HL-60 (cell line): ENCODE measurements at regions not wholly inside any gene's neighbourhood (a gene's known extent, or its start where the extent isn't known, plus 50 kb on each side); places are given as distances from the start of the nearest gene placed in this dataset.
"Not testable (repeated sequence)": the region's sequence is repeated elsewhere in the genome, so short reads cannot be mapped to it uniquely, and the experiment has no call there.

ENCODE experiments used
- DNase-seq, 2 experiments: peaks; one replicate each; pipeline ENCODE4 v3.0.0-alpha.2; 2010 to 2020; ENCODE audit warnings: low read depth in 1 of 2, low spot score in 1 of 2
- H3K27ac ChIP-seq: fragments of 250-450 bp; sonication (Bioruptor Pico); replicated peaks from 2 replicates; pipeline ENCODE4 v1.5.1; 2020; ENCODE audit warnings: mild to moderate bottlenecking, moderate library complexity
- H3K27me3 ChIP-seq: fragments of 250-450 bp; sonication (Bioruptor Pico); 2 replicates; pipeline ENCODE4 v1.5.1; 2021; ENCODE audit warnings: mild to moderate bottlenecking, moderate library complexity; ENCODE audit not compliant: insufficient read depth, poor library complexity, severe bottlenecking
- H3K4me3 ChIP-seq: replicated peaks from 2 replicates; pipeline ENCODE4 v1.5.1; 2011; ENCODE audit warnings: mild to moderate bottlenecking, control low read depth, low read length; ENCODE audit not compliant: insufficient read depth
- GABPA ChIP-seq: IDR thresholded peaks from 2 replicates; pipeline ENCODE4 v1.6.1; 2012; ENCODE audit warnings: low read depth
- POLR2AphosphoS5 ChIP-seq: IDR thresholded peaks from 2 replicates; pipeline ENCODE4 v1.6.1; 2012; ENCODE audit warnings: low read depth
- SPI1 ChIP-seq: IDR thresholded peaks from 2 replicates; pipeline ENCODE4 v1.6.1; 2012; ENCODE audit warnings: low read depth, mild to moderate bottlenecking, borderline replicate concordance
- TF ChIP-seq, protein P1 (sequence below): IDR thresholded peaks from 2 replicates; pipeline ENCODE4 v1.6.1; 2012; ENCODE audit warnings: low read depth; ENCODE audit not compliant: insufficient replicate concordance
- TF ChIP-seq, protein P2 (sequence below): IDR thresholded peaks from one replicate; pipeline ENCODE4 v1.5.1; 2011; ENCODE audit warnings: low read length, control low read depth, inconsistent platforms; ENCODE audit not compliant: insufficient read depth

DNA sequence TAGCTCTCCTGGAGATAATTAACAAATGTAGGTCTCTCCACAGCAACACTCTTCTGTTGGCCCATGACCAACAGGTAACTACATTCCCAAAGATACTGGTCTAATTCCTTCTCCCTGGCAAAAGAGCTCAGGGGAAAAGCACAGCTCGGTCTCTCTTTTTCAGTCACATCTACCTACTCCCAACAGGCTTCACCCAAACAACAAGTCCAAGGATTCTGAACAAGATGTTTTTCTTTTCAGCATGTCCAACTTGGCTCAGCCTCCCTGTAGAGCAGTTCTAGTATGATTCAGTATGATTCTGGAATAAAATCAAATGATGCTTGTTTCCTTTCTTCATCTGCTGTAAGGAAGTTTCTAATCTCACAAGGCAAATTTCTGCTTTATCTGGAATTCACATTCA, 1704.8 kb upstream of the PIK3C3 start:
- H3K27me3 ChIP-seq: no peaks in the 10 kb centered on the region
- no peak overlapping the region for H3K4me3 ChIP-seq
- TF ChIP-seq GABPA: no peak
- TF ChIP-seq, protein P1, sequence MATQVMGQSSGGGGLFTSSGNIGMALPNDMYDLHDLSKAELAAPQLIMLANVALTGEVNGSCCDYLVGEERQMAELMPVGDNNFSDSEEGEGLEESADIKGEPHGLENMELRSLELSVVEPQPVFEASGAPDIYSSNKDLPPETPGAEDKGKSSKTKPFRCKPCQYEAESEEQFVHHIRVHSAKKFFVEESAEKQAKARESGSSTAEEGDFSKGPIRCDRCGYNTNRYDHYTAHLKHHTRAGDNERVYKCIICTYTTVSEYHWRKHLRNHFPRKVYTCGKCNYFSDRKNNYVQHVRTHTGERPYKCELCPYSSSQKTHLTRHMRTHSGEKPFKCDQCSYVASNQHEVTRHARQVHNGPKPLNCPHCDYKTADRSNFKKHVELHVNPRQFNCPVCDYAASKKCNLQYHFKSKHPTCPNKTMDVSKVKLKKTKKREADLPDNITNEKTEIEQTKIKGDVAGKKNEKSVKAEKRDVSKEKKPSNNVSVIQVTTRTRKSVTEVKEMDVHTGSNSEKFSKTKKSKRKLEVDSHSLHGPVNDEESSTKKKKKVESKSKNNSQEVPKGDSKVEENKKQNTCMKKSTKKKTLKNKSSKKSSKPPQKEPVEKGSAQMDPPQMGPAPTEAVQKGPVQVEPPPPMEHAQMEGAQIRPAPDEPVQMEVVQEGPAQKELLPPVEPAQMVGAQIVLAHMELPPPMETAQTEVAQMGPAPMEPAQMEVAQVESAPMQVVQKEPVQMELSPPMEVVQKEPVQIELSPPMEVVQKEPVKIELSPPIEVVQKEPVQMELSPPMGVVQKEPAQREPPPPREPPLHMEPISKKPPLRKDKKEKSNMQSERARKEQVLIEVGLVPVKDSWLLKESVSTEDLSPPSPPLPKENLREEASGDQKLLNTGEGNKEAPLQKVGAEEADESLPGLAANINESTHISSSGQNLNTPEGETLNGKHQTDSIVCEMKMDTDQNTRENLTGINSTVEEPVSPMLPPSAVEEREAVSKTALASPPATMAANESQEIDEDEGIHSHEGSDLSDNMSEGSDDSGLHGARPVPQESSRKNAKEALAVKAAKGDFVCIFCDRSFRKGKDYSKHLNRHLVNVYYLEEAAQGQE: no peak
- no peak for TF ChIP-seq SPI1
- TF ChIP-seq, protein P2, sequence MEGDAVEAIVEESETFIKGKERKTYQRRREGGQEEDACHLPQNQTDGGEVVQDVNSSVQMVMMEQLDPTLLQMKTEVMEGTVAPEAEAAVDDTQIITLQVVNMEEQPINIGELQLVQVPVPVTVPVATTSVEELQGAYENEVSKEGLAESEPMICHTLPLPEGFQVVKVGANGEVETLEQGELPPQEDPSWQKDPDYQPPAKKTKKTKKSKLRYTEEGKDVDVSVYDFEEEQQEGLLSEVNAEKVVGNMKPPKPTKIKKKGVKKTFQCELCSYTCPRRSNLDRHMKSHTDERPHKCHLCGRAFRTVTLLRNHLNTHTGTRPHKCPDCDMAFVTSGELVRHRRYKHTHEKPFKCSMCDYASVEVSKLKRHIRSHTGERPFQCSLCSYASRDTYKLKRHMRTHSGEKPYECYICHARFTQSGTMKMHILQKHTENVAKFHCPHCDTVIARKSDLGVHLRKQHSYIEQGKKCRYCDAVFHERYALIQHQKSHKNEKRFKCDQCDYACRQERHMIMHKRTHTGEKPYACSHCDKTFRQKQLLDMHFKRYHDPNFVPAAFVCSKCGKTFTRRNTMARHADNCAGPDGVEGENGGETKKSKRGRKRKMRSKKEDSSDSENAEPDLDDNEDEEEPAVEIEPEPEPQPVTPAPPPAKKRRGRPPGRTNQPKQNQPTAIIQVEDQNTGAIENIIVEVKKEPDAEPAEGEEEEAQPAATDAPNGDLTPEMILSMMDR: no peak
- no peak for TF ChIP-seq POLR2AphosphoS5
- no peak overlapping the region for H3K27ac ChIP-seq
- DNase-seq: no peak

DNA sequence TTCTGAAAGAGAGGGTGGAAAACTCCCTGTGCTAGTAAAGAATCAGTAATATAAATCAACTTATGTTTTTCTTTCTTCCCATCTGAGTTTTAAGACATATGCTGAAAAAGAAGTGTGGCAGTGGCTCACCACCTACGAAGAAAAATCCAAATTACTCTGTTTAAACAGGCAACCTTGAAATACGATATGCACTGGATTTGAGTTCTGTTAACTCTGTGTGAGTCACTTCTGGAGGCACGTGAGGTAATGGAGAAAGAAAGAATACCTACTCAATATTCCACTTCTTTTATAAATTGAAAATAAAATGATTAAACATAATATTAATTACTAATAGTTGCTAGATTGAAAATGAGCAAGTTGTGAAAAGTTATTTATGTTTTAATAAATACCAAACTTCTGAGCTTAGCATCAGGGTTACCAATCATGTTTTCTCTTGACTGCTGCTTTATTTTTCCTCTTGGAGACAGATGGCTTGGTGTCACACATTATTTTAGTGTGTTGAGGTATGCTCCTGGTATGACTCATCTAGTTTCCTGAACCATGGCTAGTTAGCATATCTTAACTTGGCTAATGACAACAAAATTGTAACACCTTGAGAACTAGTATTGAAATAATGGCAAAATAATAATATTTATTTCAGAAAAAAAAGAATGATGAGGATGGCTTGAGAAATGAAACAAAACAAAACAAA, 1705.5 kb upstream of the PIK3C3 start:
- H3K4me3 ChIP-seq: no peak overlapping the region
- H3K27me3 ChIP-seq: no peaks in the 10 kb centered on the region
- no peak for DNase-seq
- no peak overlapping the region for H3K27ac ChIP-seq
- TF ChIP-seq GABPA: no peak
- TF ChIP-seq, protein P2: no peak
- TF ChIP-seq, protein P1: no peak
- no peak for TF ChIP-seq POLR2AphosphoS5
- no peak for TF ChIP-seq SPI1

DNA sequence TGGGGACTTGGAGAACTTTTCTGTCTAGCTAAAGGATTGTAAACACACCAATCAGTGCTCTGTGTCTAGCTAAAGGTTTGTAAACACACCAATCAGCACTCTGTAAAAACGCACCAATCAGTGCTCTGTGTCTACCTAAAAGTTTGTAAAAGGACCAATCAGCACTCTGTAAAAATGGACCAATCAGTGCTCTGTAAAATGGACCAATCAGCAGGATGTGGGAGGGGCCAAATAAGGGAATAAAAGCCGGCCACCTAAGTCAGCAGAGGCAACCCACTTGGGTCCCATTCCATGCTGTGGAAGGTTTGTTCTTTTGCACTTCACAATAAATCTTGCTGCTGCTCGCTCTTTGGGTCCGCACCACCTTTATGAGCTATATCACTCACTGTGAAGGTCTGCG, 1709.4 kb upstream of the PIK3C3 start:
- not testable (repeated sequence) for H3K27ac ChIP-seq, DNase-seq, H3K4me3 ChIP-seq, H3K27me3 ChIP-seq

DNA sequence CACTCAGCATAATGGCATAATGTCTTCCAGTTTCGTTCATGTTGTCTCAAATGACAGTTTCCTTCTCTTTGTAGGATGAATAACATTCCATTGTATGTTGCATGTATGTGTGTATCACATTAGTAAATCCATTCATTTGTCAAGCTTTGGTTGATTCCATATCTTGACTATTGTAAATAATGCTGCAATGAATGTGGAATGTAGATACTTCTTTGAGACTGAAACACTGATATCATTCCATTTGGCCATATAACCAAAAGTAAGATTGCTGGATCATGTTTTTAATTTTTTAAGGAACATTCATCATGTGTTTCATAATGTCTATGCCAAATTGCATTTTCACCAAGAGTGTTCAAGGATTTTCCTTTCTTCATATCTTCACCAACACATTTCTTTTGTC, 1711.4 kb upstream of the PIK3C3 start:
- Histone ChIP-seq H3K27ac (no peak overlapping the region), H3K4me3 (no peak overlapping the region), H3K27me3 (no peaks in the 10 kb centered on the region)
- TF ChIP-seq, protein P2: no peak
- TF ChIP-seq, protein P1: no peak
- TF ChIP-seq GABPA (no peak), SPI1 (no peak), POLR2AphosphoS5 (no peak)
- no peak for DNase-seq
